Loucy (cell line): ENCODE measurements at regions not wholly inside any gene's neighbourhood (a gene's known extent, or its start where the extent isn't known, plus 50 kb on each side); places are given as distances from the start of the nearest gene placed in this dataset.

Experiments used
- H2AFZ ChIP-seq: fragments of 200-600 bp; sonication (generic); 2 replicates; pipeline ENCODE4 v1.6.0; 2016; ENCODE audit warnings: antibody characterized with exemption, mild to moderate bottlenecking, low read length, moderate library complexity
- H3F3A ChIP-seq: fragments of 200-600 bp; 2 replicates; pipeline ENCODE4 v1.6.0; 2016; ENCODE audit warnings: antibody characterized with exemption, low read depth, mild to moderate bottlenecking
- H3K27me3 ChIP-seq: fragments of 200-600 bp; sonication (generic); 2 replicates; pipeline ENCODE4 v1.6.1; 2014; ENCODE audit warnings: low read length, mild to moderate bottlenecking; ENCODE audit not compliant: insufficient read depth, poor library complexity, severe bottlenecking
- H3K36me3 ChIP-seq: fragments of 200-600 bp; sonication (generic); 2 replicates; pipeline ENCODE4 v1.6.1; 2016; ENCODE audit warnings: low read length; ENCODE audit not compliant: insufficient read depth
- H3K4me1 ChIP-seq: fragments of 200-600 bp; sonication (generic); 2 replicates; pipeline ENCODE4 v1.5.1; 2014; ENCODE audit warnings: low read length, mild to moderate bottlenecking; ENCODE audit not compliant: insufficient read depth, poor library complexity, severe bottlenecking
- H3K4me2 ChIP-seq: fragments of 200-600 bp; sonication (generic); 2 replicates; pipeline ENCODE4 v1.6.0; 2014; ENCODE audit warnings: antibody characterized with exemption, low read length, low read depth, mild to moderate bottlenecking; ENCODE audit not compliant: poor library complexity, severe bottlenecking
- H3K4me3 ChIP-seq: fragments of 200-600 bp; sonication (generic); 2 replicates; pipeline ENCODE4 v1.5.1; 2014; ENCODE audit warnings: low read length, mild to moderate bottlenecking, mixed read lengths; ENCODE audit not compliant: poor library complexity, severe bottlenecking
- H3K79me2 ChIP-seq: fragments of 200-600 bp; sonication (generic); 2 replicates; pipeline ENCODE4 v1.6.1; 2014; ENCODE audit warnings: low read length; ENCODE audit not compliant: insufficient read depth
- H3K9ac ChIP-seq: fragments of 200-600 bp; sonication (generic); 2 replicates; pipeline ENCODE4 v1.6.0; 2014; ENCODE audit warnings: mild to moderate bottlenecking, low read depth, low read length, moderate library complexity; ENCODE audit not compliant: poor library complexity, severe bottlenecking
- H3K9me2 ChIP-seq: fragments of 200-600 bp; sonication (generic); replicated peaks from 2 replicates; pipeline ENCODE4 v1.6.1; 2016; ENCODE audit warnings: low read depth, low read length, mixed read lengths
- H3K9me3 ChIP-seq: fragments of 200-600 bp; sonication (generic); 2 replicates; pipeline ENCODE4 v1.6.1; 2014; ENCODE audit warnings: mild to moderate bottlenecking, antibody characterized with exemption, low read length, low read depth; ENCODE audit not compliant: insufficient read depth
- H4K20me1 ChIP-seq: fragments of 200-600 bp; sonication (generic); 2 replicates; pipeline ENCODE4 v1.6.0; 2014; ENCODE audit warnings: antibody characterized with exemption, low read length, mild to moderate bottlenecking; ENCODE audit not compliant: insufficient read depth, poor library complexity, severe bottlenecking
- CTCF ChIP-seq: fragments of 200-600 bp; sonication (generic); conservative IDR thresholded peaks from 2 replicates; pipeline ENCODE4 v1.5.1; 2014; ENCODE audit warnings: mild to moderate bottlenecking, antibody characterized with exemption, low read length
- EZH2phosphoT487 ChIP-seq: fragments of 200-600 bp; IDR thresholded peaks from 2 replicates; pipeline ENCODE4 v1.6.1; 2018; ENCODE audit warnings: antibody characterized with exemption, mild to moderate bottlenecking, moderate library complexity, borderline replicate concordance

- Histone ChIP-seq H3K36me3 (no peaks in the 10 kb centered on the region), H3K27me3 (no peaks in the 10 kb centered on the region), H3K79me2 (no peaks in the 10 kb centered on the region), H3F3A (no peaks in the 10 kb centered on the region), H3K4me2 (no peak overlapping the region), H3K9me2 (no peaks in the 10 kb centered on the region), H4K20me1 (no peaks in the 10 kb centered on the region), H3K9ac (no peak overlapping the region), H3K4me1 (no peaks in the 10 kb centered on the region), H2AFZ (no peak overlapping the region), H3K4me3 (no peak overlapping the region), H3K9me3 (no peaks in the 10 kb centered on the region)
- no peak for TF ChIP-seq EZH2phosphoT487
- TF ChIP-seq CTCF: peak; percentile 32
Observed at GRCh38 chr6:29227235-29227634, 56.5 kb downstream of the OR2J2 start.

GRCh38 chr6:29230666-29231065 lies 60.0 kb downstream of the OR2J2 start:
- Histone ChIP-seq H3K27me3 (peaks cover 6% of the 10 kb centered on the region), H3K4me3 (no peak overlapping the region), H3K9ac (no peak overlapping the region), H3K9me2 (no peaks in the 10 kb centered on the region), H2AFZ (no peak overlapping the region), H3K36me3 (no peaks in the 10 kb centered on the region), H3K4me2 (no peak overlapping the region), H3K9me3 (no peaks in the 10 kb centered on the region), H3K79me2 (no peaks in the 10 kb centered on the region), H3K4me1 (no peaks in the 10 kb centered on the region), H4K20me1 (no peaks in the 10 kb centered on the region), H3F3A (no peaks in the 10 kb centered on the region)
- no peak for TF ChIP-seq EZH2phosphoT487

GRCh38 chr6:29232725-29233124 lies 62.0 kb downstream of the OR2J2 start:
- H3K4me3 ChIP-seq: no peak overlapping the region
- peaks cover 6% of the 10 kb centered on the region for H3K27me3 ChIP-seq
- H3K9me2 ChIP-seq: no peaks in the 10 kb centered on the region
- TF ChIP-seq EZH2phosphoT487: no peak
- TF ChIP-seq CTCF: no peak
- H3K36me3 ChIP-seq: no peaks in the 10 kb centered on the region
- H3K9ac ChIP-seq: no peak overlapping the region
- H3K4me1 ChIP-seq: no peaks in the 10 kb centered on the region
- H3K79me2 ChIP-seq: no peaks in the 10 kb centered on the region
- H3K9me3 ChIP-seq: no peaks in the 10 kb centered on the region
- H4K20me1 ChIP-seq: no peaks in the 10 kb centered on the region
- no peak overlapping the region for H3K4me2 ChIP-seq
- H2AFZ ChIP-seq: no peak overlapping the region
- H3F3A ChIP-seq: no peaks in the 10 kb centered on the region

GRCh38 chr6:29236060-29236459 lies 65.4 kb downstream of the OR2J2 start:
- no peaks in the 10 kb centered on the region for H3K79me2 ChIP-seq
- no peaks in the 10 kb centered on the region for H3K4me1 ChIP-seq
- no peak overlapping the region for H3K4me3 ChIP-seq
- no peak overlapping the region for H3K4me2 ChIP-seq
- H3K9me3 ChIP-seq: no peaks in the 10 kb centered on the region
- no peak overlapping the region for H3K9ac ChIP-seq
- no peak overlapping the region for H2AFZ ChIP-seq
- H3F3A ChIP-seq: no peaks in the 10 kb centered on the region
- no peaks in the 10 kb centered on the region for H3K9me2 ChIP-seq
- peaks cover 6% of the 10 kb centered on the region for H3K27me3 ChIP-seq
- H4K20me1 ChIP-seq: no peaks in the 10 kb centered on the region
- H3K36me3 ChIP-seq: no peaks in the 10 kb centered on the region
- TF ChIP-seq EZH2phosphoT487: no peak
- no peak for TF ChIP-seq CTCF
